A549 (cell line): ENCODE measurements at regions not wholly inside any gene's neighbourhood (a gene's known extent, or its start where the extent isn't known, plus 50 kb on each side); places are given as distances from the start of the nearest gene placed in this dataset.
"Not testable (repeated sequence)": the region's sequence is repeated elsewhere in the genome, so short reads cannot be mapped to it uniquely, and the experiment has no call there.

Experiments used
- HDAC2 ChIP-seq: fragments of 200-600 bp; sonication (generic); IDR thresholded peaks from 2 replicates; pipeline ENCODE4 v1.6.1; 2016
- MAZ ChIP-seq: fragments of 150-350 bp; IDR thresholded peaks from 2 replicates; pipeline ENCODE4 v1.6.1; 2014; ENCODE audit warnings: antibody characterized with exemption, low read depth, low read length, borderline replicate concordance
- POLR2A ChIP-seq: IDR thresholded peaks from 2 replicates; pipeline ENCODE4 v1.6.1; 2012; ENCODE audit warnings: mild to moderate bottlenecking, low read length
- TF ChIP-seq, protein P1 (sequence below): fragments of >200 bp; sonication (Bioruptor Twin); formaldehyde crosslinking; IDR thresholded peaks from 3 replicates; pipeline ENCODE4 v1.5.1; 2016

DNA sequence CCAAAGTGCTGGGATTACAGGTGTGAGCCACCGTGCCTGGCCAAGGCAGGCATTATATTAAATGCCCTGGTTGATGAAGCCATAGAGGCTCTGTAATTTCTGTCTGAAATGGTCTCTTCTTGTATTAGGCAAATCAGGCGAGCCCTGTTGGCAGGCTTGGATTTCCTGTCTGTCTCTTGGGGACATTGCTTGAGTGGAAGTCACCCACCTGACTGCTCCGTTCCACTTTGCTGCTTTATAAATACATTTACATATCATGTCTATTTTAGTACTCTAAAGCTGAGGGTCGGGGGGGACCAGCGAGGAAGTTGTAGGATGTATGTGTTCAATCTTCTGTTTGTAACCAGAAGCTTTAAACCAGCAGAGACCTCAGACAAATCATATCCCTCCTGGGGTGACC is 101.6 kb upstream of the CRYM start:
- TF ChIP-seq MAZ, POLR2A, HDAC2: not testable (repeated sequence)
- TF ChIP-seq, protein P1, sequence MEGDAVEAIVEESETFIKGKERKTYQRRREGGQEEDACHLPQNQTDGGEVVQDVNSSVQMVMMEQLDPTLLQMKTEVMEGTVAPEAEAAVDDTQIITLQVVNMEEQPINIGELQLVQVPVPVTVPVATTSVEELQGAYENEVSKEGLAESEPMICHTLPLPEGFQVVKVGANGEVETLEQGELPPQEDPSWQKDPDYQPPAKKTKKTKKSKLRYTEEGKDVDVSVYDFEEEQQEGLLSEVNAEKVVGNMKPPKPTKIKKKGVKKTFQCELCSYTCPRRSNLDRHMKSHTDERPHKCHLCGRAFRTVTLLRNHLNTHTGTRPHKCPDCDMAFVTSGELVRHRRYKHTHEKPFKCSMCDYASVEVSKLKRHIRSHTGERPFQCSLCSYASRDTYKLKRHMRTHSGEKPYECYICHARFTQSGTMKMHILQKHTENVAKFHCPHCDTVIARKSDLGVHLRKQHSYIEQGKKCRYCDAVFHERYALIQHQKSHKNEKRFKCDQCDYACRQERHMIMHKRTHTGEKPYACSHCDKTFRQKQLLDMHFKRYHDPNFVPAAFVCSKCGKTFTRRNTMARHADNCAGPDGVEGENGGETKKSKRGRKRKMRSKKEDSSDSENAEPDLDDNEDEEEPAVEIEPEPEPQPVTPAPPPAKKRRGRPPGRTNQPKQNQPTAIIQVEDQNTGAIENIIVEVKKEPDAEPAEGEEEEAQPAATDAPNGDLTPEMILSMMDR, result not testable (repeated sequence)
